SK-N-SH treated with all-trans-retinoic acid at 6 μM for 48 hours (cell line): ENCODE measurements at regions not wholly inside any gene's neighbourhood (a gene's known extent, or its start where the extent isn't known, plus 50 kb on each side); places are given as distances from the start of the nearest gene placed in this dataset.

Experiments used
- ATAC-seq: fragments of 200-7000 bp; cut with Tn5 transposase; 3 replicates; pipeline ENCODE4 v1.9.1; 2020; ENCODE audit warnings: mild to moderate bottlenecking, moderate library complexity
- ARNTL ChIP-seq: fragments of 450-650 bp; formaldehyde crosslinking; IDR thresholded peaks from 2 replicates; pipeline ENCODE4 v1.5.0; 2020; ENCODE audit warnings: low read depth, mild to moderate bottlenecking, moderate library complexity, borderline replicate concordance
- BACH2 ChIP-seq: fragments of 250-450 bp; sonication (Bioruptor Pico); IDR thresholded peaks from 2 replicates; pipeline ENCODE4 v1.9.0; 2021; ENCODE audit warnings: mild to moderate bottlenecking, borderline replicate concordance
- CREB5 ChIP-seq: fragments of 250-450 bp; sonication (Bioruptor Pico); IDR thresholded peaks from 2 replicates; pipeline ENCODE4 v1.5.1; 2020; ENCODE audit warnings: low read depth, mild to moderate bottlenecking, moderate library complexity
- CSDC2 ChIP-seq: fragments of 250-450 bp; sonication (Bioruptor Pico); IDR thresholded peaks from 2 replicates; pipeline ENCODE4 v1.5.0; 2020; ENCODE audit warnings: mild to moderate bottlenecking, moderate library complexity
- ESRRG ChIP-seq: fragments of 250-450 bp; sonication (Bioruptor Pico); IDR thresholded peaks from 2 replicates; pipeline ENCODE4 v1.6.1; 2021; ENCODE audit warnings: mild to moderate bottlenecking
- GLIS3 ChIP-seq: fragments of 250-450 bp; sonication (Bioruptor Pico); IDR thresholded peaks from 2 replicates; pipeline ENCODE4 v1.5.0; 2020; ENCODE audit warnings: mild to moderate bottlenecking, moderate library complexity
- OSR1 ChIP-seq: fragments of 250-450 bp; sonication (Bioruptor Pico); IDR thresholded peaks from 2 replicates; pipeline ENCODE4 v1.8.0; 2022; ENCODE audit warnings: moderate library complexity, mild to moderate bottlenecking, inconsistent platforms
- PATZ1 ChIP-seq: fragments of 250-450 bp; sonication (Bioruptor Pico); IDR thresholded peaks from 2 replicates; pipeline ENCODE4 v1.8.0; 2020; ENCODE audit warnings: mild to moderate bottlenecking, moderate library complexity, borderline replicate concordance
- POU6F1 ChIP-seq: fragments of 250-450 bp; sonication (Bioruptor Pico); IDR thresholded peaks from 2 replicates; pipeline ENCODE4 v1.8.0; 2021; ENCODE audit warnings: low read depth, mild to moderate bottlenecking, moderate library complexity, borderline replicate concordance
- PPARA ChIP-seq: fragments of 250-450 bp; sonication (Bioruptor Pico); IDR thresholded peaks from 2 replicates; pipeline ENCODE4 v1.5.0; 2020; ENCODE audit warnings: mild to moderate bottlenecking, borderline replicate concordance
- SNAI2 ChIP-seq: fragments of 250-450 bp; sonication (Bioruptor Pico); IDR thresholded peaks from 2 replicates; pipeline ENCODE4 v1.5.0; 2020; ENCODE audit warnings: mild to moderate bottlenecking, moderate library complexity
- TCF4 ChIP-seq: fragments of 250-450 bp; sonication (Bioruptor Pico); IDR thresholded peaks from 2 replicates; pipeline ENCODE4 v1.8.0; 2021; ENCODE audit warnings: mild to moderate bottlenecking, moderate library complexity, borderline replicate concordance
- TSHZ2 ChIP-seq: fragments of 250-450 bp; sonication (Bioruptor Pico); IDR thresholded peaks from 2 replicates; pipeline ENCODE4 v1.5.0; 2020; ENCODE audit warnings: mild to moderate bottlenecking, moderate library complexity
- ZFP3 ChIP-seq: fragments of 250-450 bp; sonication (Bioruptor Pico); IDR thresholded peaks from 2 replicates; pipeline ENCODE4 v1.5.0; 2020; ENCODE audit warnings: mild to moderate bottlenecking, moderate library complexity
- ZFP30 ChIP-seq: fragments of 450-650 bp; formaldehyde crosslinking; IDR thresholded peaks from 2 replicates; pipeline ENCODE4 v1.5.0; 2022; ENCODE audit warnings: mild to moderate bottlenecking, moderate library complexity
- ZNF70 ChIP-seq: fragments of 450-650 bp; formaldehyde crosslinking; IDR thresholded peaks from 2 replicates; pipeline ENCODE4 v1.5.0; 2020; ENCODE audit warnings: mild to moderate bottlenecking, moderate library complexity
- ZNF8 ChIP-seq: fragments of 450-650 bp; formaldehyde crosslinking; IDR thresholded peaks from 2 replicates; pipeline ENCODE4 v1.5.0; 2020; ENCODE audit warnings: mild to moderate bottlenecking, moderate library complexity

- ATAC-seq, result no peak
- no peak for TF ChIP-seq ZNF8
- TF ChIP-seq ARNTL (CRISPR knock-in tag), result no peak
- TF ChIP-seq TSHZ2 (CRISPR knock-in tag), result no peak
- no peak for TF ChIP-seq TCF4
- no peak for TF ChIP-seq SNAI2 (CRISPR knock-in tag)
Observed at GRCh38 chr7:17622451-17622850, 317.8 kb downstream of the SNX13 start.

- ATAC-seq, result no peak; the same call in 2 of the 3 replicates
- TF ChIP-seq TCF4, result no peak
- TF ChIP-seq ARNTL (CRISPR knock-in tag), result no peak
- TF ChIP-seq OSR1, result no peak
- TF ChIP-seq ESRRG (CRISPR knock-in tag), result no peak
- TF ChIP-seq TSHZ2 (CRISPR knock-in tag), result no peak
- TF ChIP-seq POU6F1 (CRISPR knock-in tag), result no peak
- TF ChIP-seq PATZ1, result no peak
- no peak for TF ChIP-seq CREB5
Observed at GRCh38 chr7:17623546-17624185, 316.6 kb downstream of the SNX13 start.

- no peak for ATAC-seq
- TF ChIP-seq OSR1, result no peak
- TF ChIP-seq PPARA (CRISPR knock-in tag), result no peak
- TF ChIP-seq ZFP30 (CRISPR knock-in tag), result no peak
- no peak for TF ChIP-seq CREB5
- no peak for TF ChIP-seq GLIS3 (CRISPR knock-in tag)
- no peak for TF ChIP-seq ZFP3 (CRISPR knock-in tag)
- TF ChIP-seq TCF4, result no peak
- TF ChIP-seq CSDC2 (CRISPR knock-in tag), result no peak
- TF ChIP-seq TSHZ2 (CRISPR knock-in tag), result no peak
- TF ChIP-seq ZNF70 (CRISPR knock-in tag), result no peak
- no peak for TF ChIP-seq BACH2
- TF ChIP-seq ARNTL (CRISPR knock-in tag), result no peak
Observed at GRCh38 chr7:17624379-17624778, 315.9 kb downstream of the SNX13 start.
